Epithelial cell of proximal tubule (primary cell): ENCODE measurements at regions not wholly inside any gene's neighbourhood (a gene's known extent, or its start where the extent isn't known, plus 50 kb on each side); places are given as distances from the start of the nearest gene placed in this dataset.

Experiments
- DNase-seq: peaks from one replicate; pipeline ENCODE4 v3.0.0-alpha.2; 2011; ENCODE audit warnings: low read depth
- H3K4me3 ChIP-seq: 2 replicates; pipeline ENCODE4 v1.5.1; 2011; ENCODE audit warnings: low read depth, mild to moderate bottlenecking, low read length
- CTCF ChIP-seq: conservative IDR thresholded peaks from 2 replicates; pipeline ENCODE4 v1.5.1; 2012; ENCODE audit warnings: low read depth, mild to moderate bottlenecking, low read length

- no peak overlapping the region for H3K4me3 ChIP-seq
- DNase-seq, result no peak
- no peak for TF ChIP-seq CTCF
Measured at GRCh38 chr20:58008866-58009265, 219.6 kb downstream of the ANKRD60 start.

GRCh38 chr20:58008413-58008812 lies 220.0 kb downstream of the ANKRD60 start:
- no peak for TF ChIP-seq CTCF
- DNase-seq, result no peak
- H3K4me3 ChIP-seq, result no peak overlapping the region

GRCh38 chr20:58007947-58008346 lies 220.5 kb downstream of the ANKRD60 start:
- H3K4me3 ChIP-seq, result no peak overlapping the region
- no peak for DNase-seq
- TF ChIP-seq CTCF, result no peak

- no peak for TF ChIP-seq CTCF
- no peak overlapping the region for H3K4me3 ChIP-seq
- DNase-seq, result no peak
Measured at GRCh38 chr20:58006346-58007316, 221.8 kb downstream of the ANKRD60 start.

GRCh38 chr20:58005581-58006345 lies 222.7 kb downstream of the ANKRD60 start:
- TF ChIP-seq CTCF, result no peak
- DNase-seq, result no peak
- no peak overlapping the region for H3K4me3 ChIP-seq

- no peak for TF ChIP-seq CTCF
- DNase-seq, result no peak
- H3K4me3 ChIP-seq, result no peak overlapping the region
Measured at GRCh38 chr20:58004900-58005299, 223.6 kb downstream of the ANKRD60 start.
